HG03521 (cell line): ENCODE measurements at regions not wholly inside any gene's neighbourhood (a gene's known extent, or its start where the extent isn't known, plus 50 kb on each side); places are given as distances from the start of the nearest gene placed in this dataset.

Source experiments
- ATAC-seq: cut with Tn5 transposase; IDR thresholded peaks from one replicate; pipeline ENCODE4 v1.9.1; 2021; ENCODE audit warnings: mild to moderate bottlenecking, moderate library complexity; ENCODE audit not compliant: unreplicated experiment

DNA sequence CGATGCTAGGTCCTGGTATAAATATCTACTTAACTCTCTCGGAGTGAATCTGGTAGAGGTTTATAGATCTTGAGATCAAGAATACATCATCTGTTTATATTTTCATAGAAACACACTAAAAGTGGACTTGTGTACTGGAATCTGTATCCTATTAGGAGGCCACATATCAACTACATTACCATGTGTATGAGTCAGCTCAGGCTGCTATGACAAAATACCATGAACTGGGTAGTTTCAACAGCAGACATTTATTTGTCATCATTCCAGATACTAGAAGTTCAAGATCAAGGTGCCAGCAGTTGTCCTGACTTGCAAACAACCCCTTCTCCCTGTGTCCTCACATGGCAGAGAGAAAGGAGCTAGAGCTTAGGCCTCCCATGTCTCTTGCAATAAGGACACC, 113.9 kb upstream of the PFKP start:
- ATAC-seq: no peak

DNA sequence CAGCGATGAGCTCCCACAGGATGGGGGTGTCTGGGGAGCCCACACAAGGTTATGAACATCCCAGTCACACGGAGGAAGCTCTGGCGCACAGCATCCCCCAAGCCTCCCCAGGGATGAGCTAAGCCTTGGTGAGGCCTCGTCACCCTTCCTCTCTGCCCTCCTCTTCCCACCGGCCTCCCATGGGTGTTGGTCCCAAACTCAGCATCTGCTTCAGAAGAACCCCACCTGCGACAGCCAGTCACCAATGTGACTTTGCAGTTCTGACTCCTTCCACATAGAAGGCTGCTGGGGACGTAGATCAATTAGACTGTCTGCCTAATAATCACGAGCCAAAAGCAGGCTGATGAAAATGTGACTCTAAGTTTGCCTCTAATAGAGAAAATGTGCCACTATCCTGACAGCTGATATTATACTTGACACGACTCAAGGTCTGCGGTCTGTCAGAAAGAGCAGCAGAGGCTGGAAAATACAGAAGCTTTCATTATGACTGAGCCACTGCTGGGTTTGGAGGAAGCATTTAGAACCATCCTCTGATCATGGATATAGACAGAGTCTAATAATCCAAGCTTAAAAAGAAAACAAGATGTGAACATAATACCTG, 116.0 kb upstream of the PFKP start:
- no peak for ATAC-seq

DNA sequence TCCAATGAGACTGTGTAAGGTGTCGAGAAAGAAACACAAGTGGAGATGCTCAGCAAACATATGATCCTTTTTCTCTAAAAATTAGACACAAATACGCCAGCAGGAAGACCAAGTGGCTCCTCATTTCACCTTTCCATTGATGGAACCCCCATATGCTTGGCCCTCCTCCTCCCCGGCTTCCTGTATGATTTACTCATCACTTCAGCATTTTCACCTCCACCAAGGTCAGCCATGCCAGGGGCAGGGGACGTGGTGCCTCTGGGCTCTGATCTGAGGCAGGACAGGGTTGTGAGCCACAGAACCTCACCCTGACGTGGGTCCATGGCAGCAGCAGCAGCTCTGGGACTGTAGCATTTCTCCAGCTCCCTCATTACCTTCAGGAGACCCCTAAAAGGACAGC, 116.8 kb upstream of the PFKP start:
- ATAC-seq: no peak

DNA sequence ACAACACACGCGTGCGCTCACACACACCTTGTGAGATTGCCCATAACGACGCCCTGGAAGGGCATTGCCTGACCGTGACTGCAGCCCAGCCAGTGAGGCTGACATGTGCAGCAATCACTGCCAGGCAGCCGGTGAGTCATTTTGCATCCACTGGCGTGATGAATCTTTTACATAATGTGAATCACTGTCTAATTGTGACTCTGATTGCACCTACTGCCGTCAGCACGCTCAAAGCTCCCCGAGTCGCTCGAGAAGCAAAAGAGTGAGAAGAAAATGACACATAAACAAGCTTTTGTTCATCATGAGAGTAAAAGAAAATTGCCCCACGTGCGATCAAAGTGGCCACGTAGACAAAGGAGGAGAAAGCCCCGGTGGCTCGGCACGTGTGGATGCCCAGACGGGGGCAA, 117.4 kb upstream of the PFKP start:
- peak; percentile 51 for ATAC-seq

DNA sequence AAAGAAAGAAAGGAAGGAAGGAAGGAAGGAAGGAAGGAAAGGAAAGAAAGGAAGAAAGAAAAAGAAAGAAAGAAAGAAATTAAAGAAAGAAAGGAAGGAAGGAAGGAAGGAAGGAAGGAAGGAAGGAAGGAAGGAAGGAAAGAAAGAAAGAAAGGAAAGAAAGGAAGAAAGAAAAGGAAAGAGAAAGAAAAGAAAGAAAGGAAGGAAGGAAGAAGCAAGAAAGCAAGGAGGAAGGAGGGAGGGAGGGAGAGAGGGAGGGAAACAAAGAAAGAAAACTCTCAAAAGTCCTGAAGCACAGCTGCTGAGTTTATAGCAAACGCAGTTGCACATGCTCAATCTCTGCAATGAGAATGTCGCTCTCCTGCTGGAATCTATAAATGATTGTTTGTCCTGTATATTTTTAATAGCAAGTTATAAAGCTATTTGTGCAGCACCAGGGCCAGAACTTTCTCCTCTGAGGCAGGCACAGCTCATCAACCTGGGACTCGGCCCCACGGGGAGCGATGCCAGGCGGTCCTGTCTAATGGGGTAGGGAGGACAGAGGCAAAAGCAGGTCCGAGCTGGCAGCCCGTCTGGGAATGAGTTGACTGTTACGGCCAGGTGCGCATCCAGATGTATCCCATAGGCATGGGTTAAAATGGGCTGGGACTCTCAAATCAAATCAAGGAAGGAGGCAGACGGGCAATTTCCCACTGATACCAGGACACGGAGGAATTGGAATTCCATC, 118.0 kb upstream of the PFKP start:
- no peak for ATAC-seq

DNA sequence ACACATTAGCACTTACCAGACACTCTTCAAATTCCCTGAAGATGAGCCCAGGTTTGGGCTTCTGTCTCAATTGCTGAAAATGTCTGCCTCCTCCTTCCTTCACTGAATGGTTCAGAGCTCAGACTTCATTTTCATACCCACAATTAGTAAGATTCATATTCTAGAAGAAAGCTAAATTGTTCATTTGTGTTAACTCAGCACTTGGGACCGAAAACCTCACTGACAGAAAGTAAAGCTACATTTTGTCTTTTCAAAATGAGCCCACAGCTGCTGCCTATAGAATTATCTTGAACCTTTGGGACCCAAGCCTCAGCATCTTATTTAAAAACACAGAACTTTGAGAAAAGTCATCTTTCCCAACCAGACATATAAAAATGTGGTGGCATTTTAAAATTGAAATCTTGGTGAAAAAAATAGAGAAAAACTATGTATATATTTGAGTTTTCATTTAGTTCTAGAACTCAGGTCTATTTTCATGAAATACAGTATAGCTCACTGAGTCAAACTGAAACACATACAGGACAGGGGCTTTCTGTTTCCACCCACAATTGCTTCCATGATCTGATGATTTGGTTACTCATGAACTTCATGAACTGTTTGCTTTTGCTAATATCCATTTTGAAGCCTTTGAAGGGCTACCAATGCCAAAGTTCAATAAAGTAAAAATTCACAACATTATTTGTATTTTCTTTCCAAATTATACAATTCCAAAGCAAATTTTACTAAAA, 119.1 kb upstream of the PFKP start:
- peak; percentile 70 for ATAC-seq

DNA sequence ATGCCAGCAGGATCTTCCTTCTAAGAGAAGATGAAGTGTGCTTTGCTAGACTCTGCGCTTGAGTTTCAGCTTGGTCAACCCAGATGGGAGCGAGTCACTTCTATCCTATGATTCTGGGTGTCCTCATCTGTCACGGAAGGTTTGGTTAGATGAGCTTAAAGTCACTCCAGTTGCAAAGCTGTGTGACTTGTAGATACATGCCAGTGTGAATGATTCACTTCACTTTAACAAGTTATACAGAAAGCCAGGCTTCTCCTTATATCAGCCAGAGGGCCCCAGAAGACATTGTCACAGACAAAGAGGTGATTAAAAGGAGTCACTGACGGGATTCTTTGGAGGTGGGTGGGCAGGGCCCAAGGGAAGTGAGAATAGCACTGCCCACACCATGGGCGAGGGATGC, 122.6 kb upstream of the PFKP start:
- ATAC-seq: no peak

DNA sequence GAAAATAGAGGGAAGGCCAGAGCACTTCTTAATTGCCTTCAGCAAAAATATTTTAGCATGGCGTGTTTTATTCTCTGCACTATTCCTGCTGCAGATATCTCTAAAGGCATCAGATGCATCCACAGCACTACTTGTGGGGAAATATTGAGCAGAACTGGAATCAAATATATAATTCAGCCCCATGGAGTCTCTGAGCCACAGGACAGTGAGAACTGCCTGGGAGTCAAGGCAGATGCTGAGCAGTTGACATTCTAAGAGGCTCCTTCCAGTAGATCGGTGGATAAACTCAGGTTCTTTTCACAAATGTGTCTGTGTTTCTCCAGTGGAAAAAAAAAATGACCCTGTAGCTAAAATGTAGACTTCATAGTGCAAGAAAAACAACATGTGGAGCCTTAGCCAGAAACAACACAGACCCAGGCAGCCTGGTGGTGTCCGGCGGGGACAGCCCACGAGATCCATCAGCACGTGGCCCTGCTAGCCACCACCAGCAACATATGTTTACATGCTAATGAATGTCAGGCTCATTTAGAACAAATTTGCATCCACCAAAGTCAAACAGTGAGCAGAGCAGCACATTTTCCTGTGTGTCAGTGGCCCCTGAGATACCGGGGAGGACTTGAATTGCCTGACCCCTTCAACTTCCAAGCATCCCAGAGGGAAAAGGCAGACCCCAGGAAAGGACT, 123.3 kb upstream of the PFKP start:
- ATAC-seq: no peak

DNA sequence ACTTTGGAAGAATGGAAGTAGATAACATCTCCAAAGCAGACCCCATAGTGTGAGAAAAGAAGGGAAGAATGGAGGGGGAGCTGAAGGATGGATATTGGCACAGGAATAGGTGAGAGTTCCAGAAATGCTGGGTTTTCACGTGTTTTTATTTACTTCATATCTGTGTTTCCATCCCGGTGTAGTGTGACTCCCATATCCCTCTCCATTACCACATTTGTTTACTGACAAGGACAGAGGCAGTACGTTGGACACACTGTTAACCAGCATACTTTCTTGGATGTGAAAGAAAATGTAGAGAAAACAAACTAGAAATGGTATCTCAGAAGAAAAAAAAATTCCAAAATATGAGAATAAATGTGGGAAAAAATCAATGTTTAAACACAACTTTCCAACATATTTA, 124.4 kb upstream of the PFKP start:
- ATAC-seq: no peak

DNA sequence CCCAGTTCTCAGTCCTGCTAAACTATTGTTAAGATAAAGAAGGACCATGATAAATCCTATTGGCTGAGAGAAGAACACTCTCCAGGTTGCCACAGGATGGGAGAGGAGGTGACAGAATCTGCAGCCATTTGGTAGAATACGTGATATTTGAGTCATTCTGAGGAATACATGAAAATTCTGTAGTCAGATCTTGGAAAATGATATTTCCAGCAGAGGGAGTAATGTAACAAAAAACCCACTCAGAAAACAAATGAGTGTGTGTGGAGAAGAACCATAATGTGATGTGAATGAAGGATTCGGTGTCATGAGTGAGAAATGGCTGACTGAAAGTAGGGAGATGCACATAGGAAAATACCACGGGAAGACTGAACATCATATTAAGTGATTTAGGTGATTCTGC, 128.5 kb upstream of the PFKP start:
- no peak for ATAC-seq

DNA sequence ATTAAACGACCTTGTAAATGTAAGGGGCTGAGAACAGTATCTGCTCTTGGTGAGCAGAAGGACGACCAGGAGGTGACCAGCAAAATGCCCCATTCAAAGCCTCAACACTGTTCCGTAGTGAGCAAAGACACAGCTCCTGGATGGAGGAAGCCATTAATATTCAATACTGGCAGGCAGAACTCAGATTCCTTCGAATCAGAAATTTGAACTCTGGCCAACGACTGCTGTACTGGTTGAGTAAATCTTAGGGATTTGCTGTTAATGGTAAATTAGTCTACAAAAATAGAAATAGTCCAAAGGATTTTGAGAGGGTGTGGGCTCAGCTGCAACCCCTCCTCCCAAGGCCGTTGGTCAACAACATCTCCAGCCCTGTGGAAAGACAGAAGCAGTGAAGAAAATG, 130.5 kb upstream of the PFKP start:
- no peak for ATAC-seq

DNA sequence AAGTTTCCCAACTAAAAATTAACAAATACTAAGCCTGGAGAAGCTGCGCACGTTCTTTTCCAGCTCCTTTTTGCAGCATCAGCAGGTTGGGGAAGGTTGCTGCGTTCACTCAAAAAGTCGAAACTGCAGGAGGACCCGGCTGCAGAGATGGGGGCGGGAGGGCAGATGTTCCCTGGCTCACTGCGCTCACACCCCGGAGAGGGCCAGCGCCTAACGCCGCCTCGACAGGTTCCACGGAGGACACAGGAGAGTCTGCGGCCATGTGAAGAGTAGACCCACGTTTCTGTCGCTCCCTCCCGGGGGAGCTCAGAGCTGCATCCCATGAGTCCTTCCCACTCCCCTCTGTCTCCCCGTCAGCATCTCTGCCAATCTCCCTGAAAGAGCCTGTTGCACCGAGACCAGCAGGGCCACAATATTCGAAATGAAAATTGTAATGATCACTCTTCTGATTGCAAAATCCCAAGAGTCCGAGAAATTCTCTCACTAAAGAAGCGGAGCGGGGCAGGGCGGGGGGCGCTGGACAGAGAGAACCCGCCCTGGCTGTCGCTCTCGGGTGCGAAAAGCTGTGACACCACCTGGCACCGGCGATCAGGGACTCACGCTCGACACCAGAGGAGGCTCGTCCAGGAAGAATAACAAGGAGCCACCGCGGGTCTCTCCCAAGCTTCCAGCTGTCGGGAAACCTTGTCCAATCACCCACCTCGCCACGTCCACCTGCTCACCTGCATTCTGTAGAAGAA, 131.5 kb upstream of the PFKP start:
- no peak for ATAC-seq

DNA sequence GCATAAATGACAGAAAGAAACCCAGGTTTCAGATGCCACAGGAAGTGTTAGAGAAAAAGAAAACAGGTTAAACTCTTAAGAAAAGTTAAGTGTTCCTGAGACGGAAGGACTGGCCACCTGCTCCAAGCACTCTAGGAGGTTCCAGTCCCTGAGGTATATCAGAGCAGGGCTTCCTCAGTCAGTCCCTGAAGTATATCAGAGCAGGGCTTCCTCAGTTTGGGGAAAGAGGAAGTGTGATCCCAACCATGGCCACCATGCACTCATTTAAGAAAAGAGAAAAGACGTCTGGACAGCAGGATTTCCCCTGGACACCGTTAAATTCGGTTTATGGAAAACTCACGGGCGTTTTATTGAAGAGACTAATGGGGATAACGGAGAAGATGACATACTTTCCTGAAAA, 133.4 kb upstream of the PFKP start:
- no peak for ATAC-seq

DNA sequence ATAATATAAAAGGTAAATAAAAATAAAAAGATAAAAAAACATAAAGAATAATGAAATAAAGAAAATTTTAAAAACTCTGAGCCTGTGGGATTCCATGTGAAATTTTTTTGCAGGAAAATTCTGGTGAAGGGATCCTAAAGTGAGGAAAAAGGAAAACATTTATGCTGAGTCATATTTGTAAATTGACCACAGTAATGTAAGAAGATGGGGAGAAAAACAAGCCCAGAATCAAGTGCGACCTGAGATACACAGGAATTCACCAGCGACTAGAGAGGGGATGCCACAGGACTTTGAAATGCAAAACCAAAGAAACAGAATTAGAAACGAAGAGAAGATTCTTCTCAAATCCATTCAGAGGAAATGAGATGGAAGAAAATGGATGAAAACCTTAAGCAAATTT, 133.8 kb upstream of the PFKP start:
- ATAC-seq: no peak

DNA sequence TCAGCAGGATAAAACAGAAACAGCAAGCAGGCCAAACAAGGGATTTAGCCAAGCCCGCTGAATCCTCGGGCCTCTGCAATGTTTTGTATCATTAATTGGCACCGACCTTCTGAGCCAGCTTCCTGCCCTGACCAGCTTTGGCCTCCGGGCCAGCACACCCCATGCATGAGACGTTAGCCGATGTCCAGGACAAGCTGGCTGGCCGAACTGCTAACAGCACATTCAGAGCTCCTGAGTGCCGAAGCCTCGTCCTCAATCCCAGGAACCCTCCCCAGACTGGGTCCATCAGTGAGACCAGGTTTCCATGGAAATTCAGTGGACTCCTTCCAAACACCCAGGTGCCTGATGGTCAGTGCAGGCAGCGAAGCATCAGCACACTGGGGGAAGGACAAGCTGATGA, 134.3 kb upstream of the PFKP start:
- ATAC-seq: no peak

DNA sequence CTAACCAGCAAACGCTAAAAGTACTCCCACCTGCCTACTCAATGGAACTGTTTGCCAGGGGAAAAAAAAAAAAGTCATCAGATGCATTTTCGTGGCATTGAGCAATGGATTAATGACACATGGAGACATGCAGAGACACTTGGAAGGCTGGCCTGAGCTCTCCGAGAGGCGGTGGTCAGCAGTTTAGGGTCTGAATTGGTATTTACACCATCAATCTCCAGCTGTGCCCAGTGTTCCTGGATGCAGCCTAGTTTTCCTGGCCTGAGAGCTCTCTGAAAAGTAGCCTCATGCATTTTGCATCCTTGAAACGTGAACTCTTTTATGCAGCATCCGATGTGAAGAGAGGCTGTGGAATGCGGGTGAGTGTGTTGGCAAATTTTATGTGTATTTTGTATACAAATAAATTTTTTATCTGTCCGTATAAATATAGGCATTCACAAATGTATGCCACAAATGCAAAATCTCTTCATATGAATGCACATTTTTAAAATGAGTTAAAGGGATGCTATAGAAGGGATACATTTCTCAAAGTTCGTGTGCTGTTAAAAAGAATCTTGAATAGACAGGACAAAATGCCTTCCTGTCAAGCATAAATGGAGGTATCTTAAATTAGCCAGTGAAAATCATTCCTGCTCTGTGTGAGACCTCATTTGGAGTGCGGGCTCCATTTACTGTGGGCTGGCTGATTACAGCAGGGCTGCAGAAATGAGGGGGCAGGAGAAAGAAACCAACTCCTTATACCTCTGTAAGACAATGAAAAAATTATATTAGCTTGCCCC, 137.7 kb upstream of the PFKP start:
- no peak for ATAC-seq

DNA sequence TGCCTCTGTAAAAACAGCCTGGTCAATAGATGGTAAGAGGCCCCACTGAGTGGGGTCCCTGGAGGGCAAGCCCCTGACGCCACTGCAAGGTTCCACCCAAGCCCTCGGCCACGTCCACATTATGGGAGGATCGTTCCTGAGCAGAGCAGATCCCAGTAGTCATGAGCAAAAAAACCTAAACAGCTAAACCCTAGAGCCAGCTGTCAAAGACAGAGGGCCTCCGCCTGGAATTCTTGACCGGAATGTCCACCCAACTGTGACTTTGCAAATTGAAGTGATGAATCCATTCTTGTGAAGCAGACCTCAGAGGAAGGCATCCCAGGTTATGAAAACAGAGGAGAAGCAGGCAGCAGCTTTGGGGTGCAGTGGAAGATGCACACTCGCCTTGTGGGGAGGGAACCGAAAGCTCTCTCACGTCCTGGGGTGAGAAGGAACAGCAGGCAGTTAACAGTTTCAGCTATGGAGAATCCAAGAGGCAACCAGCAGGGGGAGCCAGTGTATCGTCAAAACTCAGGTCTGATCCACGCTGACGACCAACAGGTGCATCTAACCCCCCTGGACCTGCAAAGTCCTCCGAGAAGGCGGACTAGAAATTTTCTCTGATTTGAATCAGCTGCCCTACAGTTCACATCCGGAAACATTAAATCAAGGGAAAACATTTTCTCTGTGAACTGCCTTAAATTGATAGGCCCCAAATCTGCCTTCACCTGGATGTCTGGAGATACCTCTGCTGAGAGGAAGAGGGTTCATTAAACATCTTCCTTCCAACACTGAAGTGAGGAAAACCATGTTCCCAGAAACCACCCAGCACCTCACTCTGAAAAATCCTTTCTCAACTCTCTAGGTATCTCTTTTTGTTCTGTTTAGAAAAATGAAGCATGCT, 139.1 kb upstream of the PFKP start:
- ATAC-seq: peak; percentile 81

DNA sequence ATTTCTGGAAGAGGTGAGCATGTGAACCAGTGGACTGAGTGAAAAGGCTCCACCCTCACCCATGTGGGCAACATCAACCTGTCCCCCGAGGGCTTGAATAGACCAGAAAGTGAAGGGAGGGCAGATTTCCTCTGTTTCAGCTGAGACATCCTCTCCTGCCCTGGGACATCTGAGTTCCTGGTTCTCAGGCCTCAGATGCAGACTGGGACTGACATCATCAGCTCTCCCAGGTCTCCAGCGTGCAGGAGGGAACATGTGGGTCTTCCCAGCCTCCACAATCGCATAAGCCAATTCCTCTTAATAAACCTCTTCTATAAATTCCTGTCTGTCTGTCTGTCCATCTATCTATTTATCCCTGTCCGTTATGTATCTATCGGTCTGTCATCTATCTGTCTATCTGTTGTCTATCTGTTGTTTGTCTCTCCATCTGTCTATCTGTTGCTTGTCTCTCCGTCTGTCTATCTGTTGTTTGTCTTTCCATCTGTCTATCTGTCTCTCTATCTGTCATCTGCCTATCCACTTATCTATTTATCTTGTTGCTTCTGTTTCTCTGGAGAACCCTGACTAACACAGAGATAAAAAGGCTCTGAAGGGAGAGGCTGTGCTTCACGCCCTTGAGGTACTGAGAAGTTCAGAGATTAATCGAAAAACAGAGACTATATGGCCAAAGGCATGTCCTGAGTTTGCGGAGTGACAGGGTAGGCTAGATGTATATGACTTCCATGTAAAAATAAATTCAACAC, 140.3 kb upstream of the PFKP start:
- no peak for ATAC-seq

DNA sequence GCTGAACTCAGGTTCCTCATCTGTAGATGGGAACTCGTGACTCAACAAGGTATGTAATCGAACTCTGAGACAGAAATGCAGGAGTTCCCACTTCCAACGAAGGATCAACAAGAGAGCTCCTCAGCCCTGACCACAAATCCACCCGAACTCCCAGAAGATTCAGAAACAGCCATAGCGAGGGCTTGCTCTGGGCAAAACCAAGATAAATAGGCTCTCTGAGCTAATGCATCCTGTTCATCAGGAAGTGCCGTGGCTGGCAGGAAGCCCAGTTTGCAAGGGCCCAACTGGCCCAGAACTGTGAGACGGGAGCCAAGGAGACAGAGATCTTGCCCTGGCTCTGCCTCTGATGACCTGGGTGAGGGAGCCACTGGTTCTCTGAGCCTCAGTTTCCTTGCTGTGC, 141.7 kb upstream of the PFKP start:
- ATAC-seq: no peak
